SK-N-SH (cell line): ENCODE measurements at regions not wholly inside any gene's neighbourhood (a gene's known extent, or its start where the extent isn't known, plus 50 kb on each side); places are given as distances from the start of the nearest gene placed in this dataset.

Experiments
- CTCF ChIA-PET: fragments of 300-600, 350-600 bp; formaldehyde crosslinking; extraction: SDS; loops from one replicate; lab custom pipeline; 2021; lab: Yijun Ruan, JAX
- POLR2A ChIA-PET: fragments of 350-600 bp; sonication (Branson Sonifier 250); formaldehyde crosslinking; extraction: SDS; loops from one replicate; lab custom pipeline; 2020; ENCODE audit warnings: antibody characterized with exemption, inconsistent platforms; lab: Yijun Ruan, JAX
- DNase-seq: peaks from one replicate; pipeline ENCODE4 v3.0.0; 2012
- H2AFZ ChIP-seq: fragments of 200-600 bp; sonication (generic); 2 replicates; pipeline ENCODE4 v1.8.1; 2016; ENCODE audit warnings: antibody characterized with exemption, mild to moderate bottlenecking, low read depth
- H3F3A ChIP-seq: fragments of 200-600 bp; sonication (generic); replicated peaks from 2 replicates; pipeline ENCODE3; 2016; ENCODE audit warnings: antibody characterized with exemption, mild to moderate bottlenecking; ENCODE audit not compliant: insufficient read depth
- H3K27ac ChIP-seq, 2 experiments: fragments of 200-500 bp in 1 of 2; fragments of 200-600 bp in 1 of 2; sonication (Bioruptor generic) in 1 of 2; sonication (generic), shearing (Covaris generic) in 1 of 2; 2 replicates each; pipeline versions ENCODE4 v1.5.1 to v1.6.1; 2014 to 2016; ENCODE audit warnings: low read depth in 2 of 2, inconsistent platforms in 1 of 2, low read length in 1 of 2, mild to moderate bottlenecking in 1 of 2, mixed read lengths in 1 of 2
- H3K27me3 ChIP-seq: fragments of 200-600 bp; sonication (generic), shearing (Covaris generic); 2 replicates; pipeline ENCODE4 v1.6.1; 2016; ENCODE audit warnings: mixed run types; ENCODE audit not compliant: insufficient read depth
- H3K36me3 ChIP-seq, 2 experiments: fragments of 200-500 bp in 1 of 2; fragments of 200-600 bp in 1 of 2; sonication (Bioruptor generic) in 1 of 2; sonication (generic) in 1 of 2; replicated peaks in 1 of 2; 2 replicates each; pipeline versions ENCODE3 to v1.5.1; 2014 to 2016; ENCODE audit warnings: low read length in 1 of 2, mild to moderate bottlenecking in 1 of 2; ENCODE audit not compliant: insufficient read depth in 2 of 2, control insufficient read depth in 1 of 2
- H3K4me1 ChIP-seq, 2 experiments: fragments of 200-500 bp in 1 of 2; fragments of 200-600 bp in 1 of 2; sonication (Bioruptor generic) in 1 of 2; sonication (generic), shearing (Covaris generic) in 1 of 2; 2 replicates each; pipeline versions ENCODE4 v1.5.1 to v1.6.1; 2014 to 2016; ENCODE audit warnings: low read depth in 1 of 2, low read length in 1 of 2, mixed run types in 1 of 2; ENCODE audit not compliant: insufficient read depth in 2 of 2, control insufficient read depth in 1 of 2
- H3K4me2 ChIP-seq: fragments of 200-600 bp; sonication (generic), shearing (Covaris generic); 2 replicates; pipeline ENCODE4 v1.6.1; 2017; ENCODE audit warnings: mixed run types
- H3K4me3 ChIP-seq, 2 experiments: fragments of 200-500 bp in 1 of 2; fragments of 200-600 bp in 1 of 2; sonication (Bioruptor generic) in 1 of 2; sonication (generic), shearing (Covaris generic) in 1 of 2; 2 replicates each; pipeline versions ENCODE4 v1.5.1 to v1.8.1; 2014 to 2016; ENCODE audit warnings: low read depth in 2 of 2, inconsistent platforms in 1 of 2, low read length in 1 of 2, mild to moderate bottlenecking in 1 of 2, mixed read lengths in 1 of 2, moderate library complexity in 1 of 2
- H3K79me2 ChIP-seq: fragments of 200-600 bp; sonication (generic); 2 replicates; pipeline ENCODE4 v1.8.1; 2017; ENCODE audit warnings: mild to moderate bottlenecking; ENCODE audit not compliant: insufficient read depth
- H3K9ac ChIP-seq: fragments of 200-600 bp; sonication (generic); 2 replicates; pipeline ENCODE4 v1.6.1; 2017; ENCODE audit warnings: mixed run types
- H3K9me2 ChIP-seq: fragments of 200-600 bp; sonication (generic); 2 replicates; pipeline ENCODE4 v1.6.1; 2017; ENCODE audit warnings: mixed run types
- H3K9me3 ChIP-seq: fragments of 200-600 bp; sonication (generic); 2 replicates; pipeline ENCODE4 v1.6.1; 2017; ENCODE audit warnings: mixed run types, mild to moderate bottlenecking, moderate library complexity
- H4K20me1 ChIP-seq: fragments of 200-600 bp; sonication (generic); 2 replicates; pipeline ENCODE4 v1.6.1; 2017; ENCODE audit warnings: mild to moderate bottlenecking, mixed run types; ENCODE audit not compliant: insufficient read depth
- CHD2 ChIP-seq: fragments of 150-350 bp; IDR thresholded peaks from 2 replicates; pipeline ENCODE4 v1.6.1; 2018; ENCODE audit warnings: low read length; ENCODE audit not compliant: partially characterized antibody
- CTCF ChIP-seq: fragments of 200-600 bp; sonication (generic); IDR thresholded peaks from 2 replicates; pipeline ENCODE4 v1.6.1; 2017; ENCODE audit warnings: antibody characterized with exemption, mild to moderate bottlenecking, moderate library complexity
- ELF1 ChIP-seq: IDR thresholded peaks from 2 replicates; pipeline ENCODE4 v1.4.0; 2012
- EP300 ChIP-seq, 2 experiments: IDR thresholded peaks; 2 replicates each; pipeline versions ENCODE4 v1.4.0 to v1.6.1; 2012; ENCODE audit warnings: borderline replicate concordance in 1 of 2, low read depth in 1 of 2, low read length in 1 of 2
- EZH2phosphoT487 ChIP-seq: fragments of 200-600 bp; sonication (generic); IDR thresholded peaks from 2 replicates; pipeline ENCODE4 v1.6.1; 2017; ENCODE audit warnings: low read depth, mixed run types, mild to moderate bottlenecking, antibody characterized with exemption, moderate library complexity, borderline replicate concordance
- GATA2 ChIP-seq: sonication (generic); formaldehyde crosslinking; IDR thresholded peaks from 2 replicates; pipeline ENCODE4 v1.5.0; 2020; ENCODE audit warnings: mild to moderate bottlenecking, missing genetic modification reagents
- MAX ChIP-seq: IDR thresholded peaks from 2 replicates; pipeline ENCODE4 v1.4.0; 2012; ENCODE audit warnings: low read depth
- NFIC ChIP-seq: IDR thresholded peaks from 2 replicates; pipeline ENCODE4 v1.4.0; 2012; ENCODE audit warnings: borderline replicate concordance
- NRF1 ChIP-seq: IDR thresholded peaks from 2 replicates; pipeline ENCODE4 v1.6.1; 2012; ENCODE audit warnings: low read depth, mild to moderate bottlenecking, low read length
- PBX3 ChIP-seq: IDR thresholded peaks from 2 replicates; pipeline ENCODE4; 2012
- POLR2AphosphoS5 ChIP-seq: IDR thresholded peaks from 2 replicates; pipeline ENCODE4 v1.6.1; 2012; ENCODE audit warnings: low read depth, low read length
- RAD21 ChIP-seq: IDR thresholded peaks from 2 replicates; pipeline ENCODE4 v1.6.1; 2012; ENCODE audit warnings: mild to moderate bottlenecking, low read length
- RFX5 ChIP-seq: IDR thresholded peaks from 2 replicates; pipeline ENCODE4 v1.6.1; 2012; ENCODE audit warnings: mild to moderate bottlenecking, improper control_type of control experiment, low read length
- SIN3A ChIP-seq: IDR thresholded peaks from 2 replicates; pipeline ENCODE4 v1.6.1; 2012; ENCODE audit warnings: low read depth, mild to moderate bottlenecking, low read length, moderate library complexity, borderline replicate concordance
- USF1 ChIP-seq: IDR thresholded peaks from 2 replicates; pipeline ENCODE4 v1.4.0; 2012; ENCODE audit warnings: low read depth, borderline replicate concordance
- USF2 ChIP-seq: fragments of 150-350 bp; IDR thresholded peaks from 2 replicates; pipeline ENCODE4 v1.6.1; 2017; ENCODE audit warnings: antibody characterized with exemption, low read length, low read depth, borderline replicate concordance
- YY1 ChIP-seq: IDR thresholded peaks from 2 replicates; pipeline ENCODE4 v1.4.0; 2012; ENCODE audit warnings: low read depth, mild to moderate bottlenecking
- WGBS: methylation state at CpG from one replicate; pipeline ENCODE4 v1.1.6; 2017; ENCODE audit warnings: low lambda C conversion rate; 5-methylcytosine and 5-hydroxymethylcytosine counted together

GRCh38 chr10:8331387-8331786 is 276.9 kb downstream of the GATA3 start:
- Histone ChIP-seq H3K4me2 (no peak overlapping the region), H3K9ac (no peak overlapping the region)

More at GRCh38 chr10:8331387-8331786, 276.9 kb downstream of the GATA3 start:
- no peak for TF ChIP-seq EP300 (IDR thresholded peaks at IDR 0.05; ENCODE audit: borderline replicate concordance in 1 of 2, low read depth in 1 of 2, low read length in 1 of 2)
- TF ChIP-seq RFX5 = no peak
- TF ChIP-seq RAD21 = no peak
- TF ChIP-seq YY1 = no peak
- no peak for TF ChIP-seq CTCF
- TF ChIP-seq PBX3 = no peak
- no peak for TF ChIP-seq SIN3A
- no peak for TF ChIP-seq ELF1
- no peak for TF ChIP-seq USF1
- no peak for TF ChIP-seq EZH2phosphoT487
- no peak for TF ChIP-seq GATA2 (CRISPR knock-in tag)
- no peak for TF ChIP-seq POLR2AphosphoS5
- TF ChIP-seq CHD2 = no peak
- TF ChIP-seq MAX = no peak
- no peak for TF ChIP-seq USF2
- no peak for TF ChIP-seq NFIC
- TF ChIP-seq NRF1 = no peak
- Histone ChIP-seq H3F3A (no peaks in the 10 kb centered on the region), H3K4me3 (no peak overlapping the region), H3K9me3 (no peaks in the 10 kb centered on the region), H4K20me1 (no peaks in the 10 kb centered on the region), H3K36me3 (no peaks in the 10 kb centered on the region), H3K9me2 (no peaks in the 10 kb centered on the region), H3K27ac (no peak overlapping the region), H3K27me3 (peaks cover 9% of the 10 kb centered on the region; the same call in 1 of the 2 replicates), H3K79me2 (no peaks in the 10 kb centered on the region), H3K4me1 (no peaks in the 10 kb centered on the region; a peak in 1 of 4 replicates), H2AFZ (no peak overlapping the region)
- POLR2A ChIA-PET = interaction anchor here (0.6 to 2.1 kb wide), 2 partner anchors 214 to 266 kb away, joined by 4 to 7 read pairs; no protein-coding TSS in a partner anchor
- CTCF ChIA-PET = interaction anchor here (1.3 kb wide), 1 partner anchor 10 kb away, joined by 3 read pairs; no protein-coding TSS in a partner anchor
- WGBS = 84% methylated on average over 14 of the region's 14 CpGs
- DNase-seq = no peak
